OCI-LY1 (cell line): ENCODE measurements at regions not wholly inside any gene's neighbourhood (a gene's known extent, or its start where the extent isn't known, plus 50 kb on each side); places are given as distances from the start of the nearest gene placed in this dataset.

Experiments
- H2AFZ ChIP-seq: fragments of 200-600 bp; sonication (generic), shearing (Covaris generic); 2 replicates; pipeline ENCODE4 v1.6.0; 2014; ENCODE audit warnings: antibody characterized with exemption, mild to moderate bottlenecking, low read length
- H3F3A ChIP-seq: fragments of 200-600 bp; sonication (generic), shearing (Covaris generic); 2 replicates; pipeline ENCODE4 v1.6.0; 2014; ENCODE audit warnings: mild to moderate bottlenecking, antibody characterized with exemption, low read length, moderate library complexity; ENCODE audit not compliant: insufficient read depth
- H3K27ac ChIP-seq: fragments of 200-600 bp; sonication (generic); 2 replicates; pipeline ENCODE4 v1.5.1; 2014; ENCODE audit warnings: low read length, mixed run types, mild to moderate bottlenecking, low read depth; ENCODE audit not compliant: poor library complexity, severe bottlenecking
- H3K27me3 ChIP-seq: fragments of 200-600 bp; sonication (generic); 2 replicates; pipeline ENCODE4 v1.6.0; 2014; ENCODE audit warnings: antibody characterized with exemption, mild to moderate bottlenecking, low read length, moderate library complexity; ENCODE audit not compliant: insufficient read depth
- H3K36me3 ChIP-seq: fragments of 200-600 bp; sonication (generic); 2 replicates; pipeline ENCODE4 v1.6.1; 2014; ENCODE audit warnings: mild to moderate bottlenecking, antibody characterized with exemption, low read length, moderate library complexity, mixed read lengths; ENCODE audit not compliant: insufficient read depth
- H3K4me1 ChIP-seq: fragments of 200-600 bp; sonication (generic); 2 replicates; pipeline ENCODE4 v1.5.1; 2014; ENCODE audit warnings: mild to moderate bottlenecking, low read length, moderate library complexity; ENCODE audit not compliant: insufficient read depth, severe bottlenecking
- H3K4me2 ChIP-seq: fragments of 200-600 bp; sonication (generic), shearing (Covaris generic); 2 replicates; pipeline ENCODE4 v1.6.1; 2014; ENCODE audit warnings: low read length
- H3K4me3 ChIP-seq: fragments of 200-600 bp; sonication (generic); 2 replicates; pipeline ENCODE4 v1.5.1; 2014; ENCODE audit warnings: low read length, low read depth, mild to moderate bottlenecking, mixed read lengths; ENCODE audit not compliant: poor library complexity, severe bottlenecking
- H3K79me2 ChIP-seq: fragments of 200-600 bp; shearing (Covaris generic); 2 replicates; pipeline ENCODE4 v1.6.1; 2016; ENCODE audit warnings: mixed run types, low read length, mixed read lengths; ENCODE audit not compliant: insufficient read depth
- H3K9ac ChIP-seq: fragments of 200-600 bp; sonication (generic), shearing (Covaris generic); 2 replicates; pipeline ENCODE4 v1.6.1; 2014; ENCODE audit warnings: mild to moderate bottlenecking, low read length, mixed read lengths
- H3K9me2 ChIP-seq: fragments of 200-600 bp; sonication (generic), shearing (Covaris generic); 2 replicates; pipeline ENCODE4 v1.6.1; 2014; ENCODE audit warnings: low read depth, mild to moderate bottlenecking, low read length, mixed read lengths
- H3K9me3 ChIP-seq: fragments of 200-600 bp; shearing (Covaris generic); 2 replicates; pipeline ENCODE4 v1.6.1; 2014; ENCODE audit warnings: low read length, mixed read lengths
- H4K20me1 ChIP-seq: fragments of 200-600 bp; sonication (generic), shearing (Covaris generic); 2 replicates; pipeline ENCODE4 v1.6.0; 2016; ENCODE audit warnings: mild to moderate bottlenecking, low read length; ENCODE audit not compliant: insufficient read depth
- CTCF ChIP-seq: fragments of 200-600 bp; sonication (generic), shearing (Covaris generic); IDR thresholded peaks from 2 replicates; pipeline ENCODE4 v1.5.1; 2017; ENCODE audit warnings: mild to moderate bottlenecking, antibody characterized with exemption, low read length, moderate library complexity, mixed read lengths
- EZH2 ChIP-seq: fragments of 200-600 bp; sonication (generic), shearing (Covaris generic); IDR thresholded peaks from 2 replicates; pipeline ENCODE4 v1.8.0; 2017; ENCODE audit warnings: borderline replicate concordance, mixed run types, mild to moderate bottlenecking, antibody characterized with exemption, low read length, moderate library complexity, mixed read lengths

- no peak overlapping the region for H3K4me2 ChIP-seq
- H2AFZ ChIP-seq: no peak overlapping the region
- no peak overlapping the region for H3K27ac ChIP-seq
- no peak overlapping the region for H3K9ac ChIP-seq
- no peaks in the 10 kb centered on the region for H3K27me3 ChIP-seq
- H3F3A ChIP-seq: no peaks in the 10 kb centered on the region
- H3K4me3 ChIP-seq: no peak overlapping the region
- H3K9me2 ChIP-seq: no peaks in the 10 kb centered on the region
- H3K36me3 ChIP-seq: no peaks in the 10 kb centered on the region
- H3K79me2 ChIP-seq: no peaks in the 10 kb centered on the region
- no peaks in the 10 kb centered on the region for H3K9me3 ChIP-seq
- H3K4me1 ChIP-seq: no peaks in the 10 kb centered on the region
- no peaks in the 10 kb centered on the region for H4K20me1 ChIP-seq
- TF ChIP-seq EZH2 (no peak), CTCF (no peak)
Measured at GRCh38 chr10:58971211-58971610, 205.2 kb upstream of the PHYHIPL start.

- no peaks in the 10 kb centered on the region for H4K20me1 ChIP-seq
Measured at GRCh38 chr10:58971796-58972491, 204.5 kb upstream of the PHYHIPL start.

GRCh38 chr10:58972576-58973234, 203.7 kb upstream of the PHYHIPL start:
- H3K9me2 ChIP-seq: no peaks in the 10 kb centered on the region
- H3K79me2 ChIP-seq: no peaks in the 10 kb centered on the region
- no peaks in the 10 kb centered on the region for H3K4me1 ChIP-seq
- H3K9me3 ChIP-seq: no peaks in the 10 kb centered on the region
- no peak overlapping the region for H2AFZ ChIP-seq
- TF ChIP-seq EZH2 (no peak), CTCF (no peak)
- no peaks in the 10 kb centered on the region for H3F3A ChIP-seq
- H3K27ac ChIP-seq: no peak overlapping the region
- H3K9ac ChIP-seq: no peak overlapping the region
- H3K36me3 ChIP-seq: no peaks in the 10 kb centered on the region
- no peaks in the 10 kb centered on the region for H4K20me1 ChIP-seq
- H3K27me3 ChIP-seq: no peaks in the 10 kb centered on the region
- H3K4me3 ChIP-seq: no peak overlapping the region
- no peak overlapping the region for H3K4me2 ChIP-seq

More at GRCh38 chr10:58971796-58972491, 204.5 kb upstream of the PHYHIPL start:
- Histone ChIP-seq H3K27ac (no peak overlapping the region), H3K4me3 (no peak overlapping the region), H3K36me3 (no peaks in the 10 kb centered on the region), H3K27me3 (no peaks in the 10 kb centered on the region), H3F3A (no peaks in the 10 kb centered on the region), H3K9me2 (no peaks in the 10 kb centered on the region), H3K4me1 (no peaks in the 10 kb centered on the region), H2AFZ (no peak overlapping the region), H3K9ac (no peak overlapping the region), H3K79me2 (no peaks in the 10 kb centered on the region), H3K4me2 (no peak overlapping the region), H3K9me3 (no peaks in the 10 kb centered on the region)
- TF ChIP-seq EZH2 (no peak), CTCF (no peak)
